HG03175 (cell line): ENCODE measurements at regions not wholly inside any gene's neighbourhood (a gene's known extent, or its start where the extent isn't known, plus 50 kb on each side); places are given as distances from the start of the nearest gene placed in this dataset.

ENCODE experiments used
- ATAC-seq: cut with Tn5 transposase; IDR thresholded peaks from one replicate; pipeline ENCODE4 v1.9.1; 2021; ENCODE audit warnings: mild to moderate bottlenecking, moderate library complexity; ENCODE audit not compliant: unreplicated experiment

GRCh38 chr4:107115185-107115847 is 79.2 kb upstream of the DKK2 start:
- no peak for ATAC-seq

- no peak for ATAC-seq
These were observed 77.9 kb upstream of the DKK2 start for GRCh38 chr4:107114059-107114458.

GRCh38 chr4:107098401-107098800 is 62.3 kb upstream of the DKK2 start:
- no peak for ATAC-seq

GRCh38 chr4:107094976-107095375 is 58.9 kb upstream of the DKK2 start:
- no peak for ATAC-seq

GRCh38 chr4:107094332-107094731 is 58.2 kb upstream of the DKK2 start:
- peak; percentile 70 for ATAC-seq
